GM12874 (cell line): ENCODE measurements at regions not wholly inside any gene's neighbourhood (a gene's known extent, or its start where the extent isn't known, plus 50 kb on each side); places are given as distances from the start of the nearest gene placed in this dataset.

Experiments used
- CTCF ChIP-seq: IDR thresholded peaks from 2 replicates; pipeline ENCODE4 v1.5.1; 2011; ENCODE audit warnings: low read depth, mild to moderate bottlenecking, control low read depth, low read length, moderate library complexity; ENCODE audit not compliant: insufficient read depth

- no peak for TF ChIP-seq CTCF
These were observed 54.1 kb upstream of the IGLL5 start for GRCh38 chr22:22833488-22833887.

- no peak for TF ChIP-seq CTCF
These were observed 53.4 kb upstream of the IGLL5 start for GRCh38 chr22:22834204-22834603.

GRCh38 chr22:22834783-22835182 lies 52.8 kb upstream of the IGLL5 start:
- TF ChIP-seq CTCF: no peak

GRCh38 chr22:22835242-22835641 lies 52.4 kb upstream of the IGLL5 start:
- TF ChIP-seq CTCF: no peak

GRCh38 chr22:22835771-22836291 lies 51.8 kb upstream of the IGLL5 start:
- TF ChIP-seq CTCF: no peak

- TF ChIP-seq CTCF: no peak
These were observed 51.0 kb upstream of the IGLL5 start for GRCh38 chr22:22836635-22837034.
